Mesodermal cell (in vitro differentiated cells): ENCODE measurements at regions not wholly inside any gene's neighbourhood (a gene's known extent, or its start where the extent isn't known, plus 50 kb on each side); places are given as distances from the start of the nearest gene placed in this dataset.
"Not testable (repeated sequence)": the region's sequence is repeated elsewhere in the genome, so short reads cannot be mapped to it uniquely, and the experiment has no call there.

ENCODE experiments used
- H3K27ac ChIP-seq: 2 replicates; pipeline ENCODE4 v1.7.0; 2013; ENCODE audit warnings: mild to moderate bottlenecking, low read depth, low read length, moderate library complexity; ENCODE audit not compliant: severe bottlenecking
- H3K36me3 ChIP-seq: 2 replicates; pipeline ENCODE4 v1.7.1; 2013; ENCODE audit warnings: mild to moderate bottlenecking, low read length, moderate library complexity; ENCODE audit not compliant: control insufficient read depth, insufficient read depth
- H3K4me1 ChIP-seq: one replicate; pipeline ENCODE4 v1.7.1; 2013; ENCODE audit warnings: mild to moderate bottlenecking, low read length; ENCODE audit not compliant: insufficient read depth, control insufficient read depth, poor library complexity, severe bottlenecking
- H3K4me3 ChIP-seq: 2 replicates; pipeline ENCODE4 v1.7.0; 2013; ENCODE audit warnings: low read length, control low read depth, mild to moderate bottlenecking; ENCODE audit not compliant: insufficient read depth, poor library complexity, severe bottlenecking; ENCODE audit errors: extremely low read depth
- H3K9me3 ChIP-seq: 2 replicates; pipeline ENCODE4 v1.7.1; 2013; ENCODE audit warnings: mild to moderate bottlenecking, low read length, moderate library complexity; ENCODE audit not compliant: control insufficient read depth
- WGBS, 2 experiments: methylation state at CpG; one replicate each; pipeline ENCODE4 v1.1.5; 2013; ENCODE audit warnings: missing lambda C conversion rate in 2 of 2; ENCODE audit not compliant: insufficient coverage in 2 of 2; 5-methylcytosine and 5-hydroxymethylcytosine counted together

GRCh38 chr5:126677121-126677520 lies 76.4 kb downstream of the PHAX start:
- no peak overlapping the region for H3K27ac ChIP-seq
- no peaks in the 10 kb centered on the region for H3K4me1 ChIP-seq
- WGBS, 2 experiments: no CpG with 5 or more reads among the region's 2 CpGs
- H3K9me3 ChIP-seq: no peaks in the 10 kb centered on the region
- no peak overlapping the region for H3K4me3 ChIP-seq
- no peaks in the 10 kb centered on the region for H3K36me3 ChIP-seq

- Histone ChIP-seq H3K36me3 (no peaks in the 10 kb centered on the region), H3K27ac (peak overlapping the region; percentile 12), H3K4me3 (no peak overlapping the region), H3K4me1 (peaks cover 3% of the 10 kb centered on the region), H3K9me3 (no peaks in the 10 kb centered on the region)
- 8% methylated on average over 2 of the region's 4 CpGs; no CpG with 5 or more reads in 1 of the 2 experiments for WGBS, 2 experiments
Measured at GRCh38 chr5:126680191-126680817, 79.6 kb downstream of the PHAX start.

GRCh38 chr5:126681314-126681713 lies 80.6 kb downstream of the PHAX start:
- H3K4me1 ChIP-seq, H3K27ac ChIP-seq, H3K4me3 ChIP-seq, H3K36me3 ChIP-seq, H3K9me3 ChIP-seq: not testable (repeated sequence)
- 93 to 98% methylated on average over 6 to 7 of the region's 9 CpGs for WGBS, 2 experiments

DNA sequence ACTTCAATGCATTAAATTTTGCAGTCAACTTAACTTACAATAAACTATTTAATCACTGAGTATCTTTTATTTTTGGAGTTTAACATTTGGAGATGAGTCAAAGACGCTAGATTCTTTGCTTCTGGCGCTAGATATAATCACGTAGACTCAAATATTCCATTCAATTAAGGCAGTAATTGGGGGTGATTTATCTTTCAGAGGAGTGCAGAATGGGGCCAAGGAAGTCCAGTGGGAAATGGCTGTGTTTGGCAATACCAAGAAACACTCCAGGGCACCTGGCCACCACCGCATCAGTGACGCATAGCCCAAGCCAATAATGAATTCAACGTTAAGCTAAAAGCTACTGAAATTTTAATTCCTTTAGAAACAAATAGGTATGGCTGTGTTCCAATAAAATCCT lies 81.2 kb downstream of the PHAX start:
- WGBS, 2 experiments: 92 to 100% methylated on average over 3 to 4 of the region's 6 CpGs
- H3K9me3 ChIP-seq: no peaks in the 10 kb centered on the region
- peaks cover 3% of the 10 kb centered on the region for H3K4me1 ChIP-seq
- no peaks in the 10 kb centered on the region for H3K36me3 ChIP-seq
- H3K27ac ChIP-seq: no peak overlapping the region
- no peak overlapping the region for H3K4me3 ChIP-seq

- Histone ChIP-seq H3K4me3 (no peak overlapping the region), H3K4me1 (peaks cover 3% of the 10 kb centered on the region), H3K27ac (no peak overlapping the region), H3K36me3 (no peaks in the 10 kb centered on the region), H3K9me3 (no peaks in the 10 kb centered on the region)
- WGBS, 2 experiments: 86% methylated on average over 1 of the region's 1 CpG; no CpG with 5 or more reads in 1 of the 2 experiments
Measured at GRCh38 chr5:126682856-126683255, 82.1 kb downstream of the PHAX start.

DNA sequence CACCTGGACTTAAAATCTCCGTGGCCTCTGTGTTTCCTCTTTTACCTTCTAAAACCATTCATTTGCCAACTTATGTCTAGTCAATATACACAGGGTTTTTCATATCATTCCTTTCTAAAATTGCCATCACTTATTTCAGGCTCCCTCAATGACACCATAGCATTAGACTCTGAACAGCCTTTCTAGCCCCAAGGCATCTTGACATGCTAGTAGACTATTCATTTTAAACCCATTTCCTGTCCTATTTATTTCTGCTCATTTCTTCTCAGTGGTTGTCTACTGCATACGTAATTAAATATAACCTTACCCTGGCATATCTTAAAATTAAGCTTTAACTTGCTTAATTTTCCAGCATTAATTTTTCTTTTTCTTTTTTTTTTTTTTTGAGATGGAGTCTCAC lies 83.2 kb downstream of the PHAX start:
- WGBS, 2 experiments: 100% methylated on average over 2 of the region's 2 CpGs
- Histone ChIP-seq H3K27ac (no peak overlapping the region), H3K4me3 (no peak overlapping the region), H3K36me3 (no peaks in the 10 kb centered on the region), H3K4me1 (peaks cover 3% of the 10 kb centered on the region), H3K9me3 (no peaks in the 10 kb centered on the region)

GRCh38 chr5:126684656-126685442 lies 84.1 kb downstream of the PHAX start:
- not testable (repeated sequence) for H3K4me3 ChIP-seq, H3K27ac ChIP-seq, H3K4me1 ChIP-seq, H3K9me3 ChIP-seq, H3K36me3 ChIP-seq
- WGBS, 2 experiments: 42 to 46% methylated on average over 9 to 10 of the region's 13 CpGs

- 88 to 100% methylated on average over 1 of the region's 1 CpG for WGBS, 2 experiments
- peaks cover 3% of the 10 kb centered on the region for H3K4me1 ChIP-seq
- no peak overlapping the region for H3K4me3 ChIP-seq
- H3K36me3 ChIP-seq: no peaks in the 10 kb centered on the region
- H3K9me3 ChIP-seq: no peaks in the 10 kb centered on the region
- no peak overlapping the region for H3K27ac ChIP-seq
Measured at GRCh38 chr5:126686451-126687126, 85.8 kb downstream of the PHAX start.

GRCh38 chr5:126692971-126693370 lies 84.0 kb upstream of the LMNB1 start:
- WGBS, 2 experiments: 100% methylated on average over 1 to 2 of the region's 5 CpGs
- peaks cover 3% of the 10 kb centered on the region for H3K4me1 ChIP-seq

GRCh38 chr5:126693806-126694205 lies 83.1 kb upstream of the LMNB1 start:
- Histone ChIP-seq H3K4me3 (no peak overlapping the region), H3K27ac (no peak overlapping the region), H3K36me3 (no peaks in the 10 kb centered on the region), H3K9me3 (no peaks in the 10 kb centered on the region), H3K4me1 (peaks cover 3% of the 10 kb centered on the region)
- WGBS, 2 experiments: 100% methylated on average over 1 of the region's 1 CpG; no CpG with 5 or more reads in 1 of the 2 experiments

More at GRCh38 chr5:126692971-126693370, 84.0 kb upstream of the LMNB1 start:
- H3K9me3 ChIP-seq: no peaks in the 10 kb centered on the region
- H3K4me3 ChIP-seq: no peak overlapping the region
- no peak overlapping the region for H3K27ac ChIP-seq
- H3K36me3 ChIP-seq: no peaks in the 10 kb centered on the region
